ENCODE measurements at regions not wholly inside any gene's neighbourhood (a gene's known extent, or its start where the extent isn't known, plus 50 kb on each side); places are given as distances from the start of the nearest gene placed in this dataset.
A peak's percentile ranks its signal among the peaks of the same experiment; 100 is the strongest.

GRCh38 chr6:149197482-149197881 is 120.0 kb upstream of the TAB2 start:
- TF ChIP-seq CTCF (conservative IDR thresholded peaks at IDR 0.05; ENCODE audit: low read length): 0 out of 2 replicates have a peak, but pooled peaks have one; percentile 8
- no peak for TF ChIP-seq EZH2phosphoT487 (IDR thresholded peaks at IDR 0.05; ENCODE audit: borderline replicate concordance)
- H3K4me2 ChIP-seq (ENCODE audit: low read depth, low read length, poor library complexity, severe bottlenecking): no peak overlapping the region

GRCh38 chr6:149198265-149198664 is 119.2 kb upstream of the TAB2 start:
- Histone ChIP-seq H2AFZ (ENCODE audit: low read length) (no peak overlapping the region), H3K4me3 (ENCODE audit: low read length, poor library complexity, severe bottlenecking) (no peak overlapping the region), H3K9me2 (replicated peaks; ENCODE audit: low read depth, low read length) (no peaks in the 10 kb centered on the region), H3K4me2 (ENCODE audit: low read depth, low read length, poor library complexity, severe bottlenecking) (no peak overlapping the region), H3K27me3 (ENCODE audit: insufficient read depth, low read length, poor library complexity, severe bottlenecking) (no peaks in the 10 kb centered on the region), H4K20me1 (ENCODE audit: insufficient read depth, low read length, poor library complexity, severe bottlenecking) (no peaks in the 10 kb centered on the region), H3K9ac (ENCODE audit: low read depth, low read length, poor library complexity, severe bottlenecking) (no peak overlapping the region), H3F3A (ENCODE audit: low read depth) (no peaks in the 10 kb centered on the region), H3K4me1 (ENCODE audit: insufficient read depth, low read length, poor library complexity, severe bottlenecking) (no peaks in the 10 kb centered on the region), H3K36me3 (ENCODE audit: insufficient read depth, low read length) (no peaks in the 10 kb centered on the region), H3K9me3 (ENCODE audit: insufficient read depth, low read depth, low read length) (peaks cover 10% of the 10 kb centered on the region; the same call in 1 of the 2 replicates), H3K79me2 (ENCODE audit: insufficient read depth, low read length) (no peaks in the 10 kb centered on the region)
- TF ChIP-seq CTCF (conservative IDR thresholded peaks at IDR 0.05; ENCODE audit: low read length): no peak

More at GRCh38 chr6:149197482-149197881, 120.0 kb upstream of the TAB2 start:
- Histone ChIP-seq H2AFZ (ENCODE audit: low read length) (no peak overlapping the region), H3K4me3 (ENCODE audit: low read length, poor library complexity, severe bottlenecking) (no peak overlapping the region), H3K9ac (ENCODE audit: low read depth, low read length, poor library complexity, severe bottlenecking) (no peak overlapping the region), H3K79me2 (ENCODE audit: insufficient read depth, low read length) (no peaks in the 10 kb centered on the region), H3F3A (ENCODE audit: low read depth) (no peaks in the 10 kb centered on the region), H3K9me3 (ENCODE audit: insufficient read depth, low read depth, low read length) (peaks cover 10% of the 10 kb centered on the region; the same call in 1 of the 2 replicates), H3K9me2 (replicated peaks; ENCODE audit: low read depth, low read length) (no peaks in the 10 kb centered on the region), H3K4me1 (ENCODE audit: insufficient read depth, low read length, poor library complexity, severe bottlenecking) (no peaks in the 10 kb centered on the region), H4K20me1 (ENCODE audit: insufficient read depth, low read length, poor library complexity, severe bottlenecking) (no peaks in the 10 kb centered on the region), H3K36me3 (ENCODE audit: insufficient read depth, low read length) (no peaks in the 10 kb centered on the region), H3K27me3 (ENCODE audit: insufficient read depth, low read length, poor library complexity, severe bottlenecking) (no peaks in the 10 kb centered on the region)

- TF ChIP-seq EZH2phosphoT487 (IDR thresholded peaks at IDR 0.05; ENCODE audit: borderline replicate concordance) (no peak), CTCF (conservative IDR thresholded peaks at IDR 0.05; ENCODE audit: low read length) (no peak)
- H4K20me1 ChIP-seq (ENCODE audit: insufficient read depth, low read length, poor library complexity, severe bottlenecking): no peaks in the 10 kb centered on the region
- H3K9me2 ChIP-seq (replicated peaks; ENCODE audit: low read depth, low read length): no peaks in the 10 kb centered on the region
- no peaks in the 10 kb centered on the region for H3K27me3 ChIP-seq (ENCODE audit: insufficient read depth, low read length, poor library complexity, severe bottlenecking)
- H2AFZ ChIP-seq (ENCODE audit: low read length): no peak overlapping the region
- no peak overlapping the region for H3K9ac ChIP-seq (ENCODE audit: low read depth, low read length, poor library complexity, severe bottlenecking)
- H3F3A ChIP-seq (ENCODE audit: low read depth): no peaks in the 10 kb centered on the region
- H3K79me2 ChIP-seq (ENCODE audit: insufficient read depth, low read length): no peaks in the 10 kb centered on the region
- H3K4me1 ChIP-seq (ENCODE audit: insufficient read depth, low read length, poor library complexity, severe bottlenecking): no peaks in the 10 kb centered on the region
- no peak overlapping the region for H3K4me2 ChIP-seq (ENCODE audit: low read depth, low read length, poor library complexity, severe bottlenecking)
- H3K4me3 ChIP-seq (ENCODE audit: low read length, poor library complexity, severe bottlenecking): no peak overlapping the region
- peaks cover 10% of the 10 kb centered on the region; the same call in 1 of the 2 replicates for H3K9me3 ChIP-seq (ENCODE audit: insufficient read depth, low read depth, low read length)
- H3K36me3 ChIP-seq (ENCODE audit: insufficient read depth, low read length): no peaks in the 10 kb centered on the region
Observed at GRCh38 chr6:149200282-149200945, 117.1 kb upstream of the TAB2 start.
